HUES6 (cell line): ENCODE measurements at regions not wholly inside any gene's neighbourhood (a gene's known extent, or its start where the extent isn't known, plus 50 kb on each side); places are given as distances from the start of the nearest gene placed in this dataset.

Experiments
- H3K27ac ChIP-seq: 2 replicates; pipeline ENCODE4 v1.7.0; 2013; ENCODE audit warnings: low read depth, mild to moderate bottlenecking, low read length, inconsistent platforms
- H3K27me3 ChIP-seq: 2 replicates; pipeline ENCODE4 v1.6.1; 2013; ENCODE audit warnings: low read length; ENCODE audit not compliant: control insufficient read depth, insufficient read depth
- H3K36me3 ChIP-seq: 2 replicates; pipeline ENCODE4 v1.6.1; 2013; ENCODE audit warnings: low read length; ENCODE audit not compliant: control insufficient read depth, insufficient read depth
- H3K4me1 ChIP-seq: 2 replicates; pipeline ENCODE4 v1.6.1; 2013; ENCODE audit warnings: low read length; ENCODE audit not compliant: control insufficient read depth, insufficient read depth
- H3K4me3 ChIP-seq: 2 replicates; pipeline ENCODE4 v1.5.1; 2013; ENCODE audit warnings: low read depth, low read length
- H3K9ac ChIP-seq: one replicate; pipeline ENCODE4 v1.6.1; 2013; ENCODE audit warnings: mild to moderate bottlenecking, low read length
- H3K9me3 ChIP-seq: 2 replicates; pipeline ENCODE4 v1.6.1; 2013; ENCODE audit warnings: low read depth, low read length; ENCODE audit not compliant: control insufficient read depth, insufficient read depth

DNA sequence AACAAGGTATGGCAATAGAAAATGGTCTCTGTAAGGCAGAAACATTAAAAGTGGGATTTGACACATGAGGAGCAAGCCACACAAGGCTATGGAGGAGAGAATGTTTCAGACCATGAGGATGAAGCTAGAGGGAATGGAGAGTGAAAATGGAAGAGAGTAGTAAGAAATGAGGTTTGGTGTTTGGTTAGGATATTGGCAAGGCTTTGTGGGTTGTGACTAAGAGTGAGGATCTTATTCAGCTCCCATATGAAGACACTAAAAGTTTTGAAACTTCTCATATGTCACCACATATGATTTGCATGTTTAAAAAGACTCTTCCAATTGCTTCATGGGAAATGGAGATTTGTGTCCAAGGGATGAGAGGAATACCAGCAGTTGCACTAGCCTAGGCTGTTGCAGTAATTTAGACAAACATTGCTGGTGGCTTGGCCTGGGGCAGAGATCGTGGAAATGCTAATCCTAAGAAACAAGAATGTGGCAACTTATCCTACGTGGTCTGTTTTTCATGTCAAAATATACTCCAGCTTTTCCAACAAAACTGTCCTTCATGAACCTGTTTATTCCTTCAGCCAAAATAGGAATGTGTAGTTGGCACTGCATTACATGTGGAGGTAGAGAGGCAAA lies 749.0 kb downstream of the PDCD6IP start:
- Histone ChIP-seq H3K4me1 (no peaks in the 10 kb centered on the region), H3K4me3 (no peak overlapping the region), H3K36me3 (no peaks in the 10 kb centered on the region), H3K9ac (no peak overlapping the region), H3K9me3 (no peaks in the 10 kb centered on the region), H3K27ac (no peak overlapping the region), H3K27me3 (no peaks in the 10 kb centered on the region)

GRCh38 chr3:34567266-34567665 lies 768.8 kb downstream of the PDCD6IP start:
- Histone ChIP-seq H3K9ac (no peak overlapping the region), H3K4me3 (no peak overlapping the region), H3K27me3 (no peaks in the 10 kb centered on the region), H3K27ac (no peak overlapping the region), H3K4me1 (no peaks in the 10 kb centered on the region; the same call in 1 of the 2 replicates), H3K36me3 (no peaks in the 10 kb centered on the region), H3K9me3 (peaks cover 15% of the 10 kb centered on the region)

GRCh38 chr3:34568766-34569165 lies 770.3 kb downstream of the PDCD6IP start:
- peaks cover 8% of the 10 kb centered on the region; the same call in 1 of the 2 replicates for H3K9me3 ChIP-seq
- H3K4me3 ChIP-seq: no peak overlapping the region
- H3K4me1 ChIP-seq: no peaks in the 10 kb centered on the region; the same call in 1 of the 2 replicates
- H3K9ac ChIP-seq: no peak overlapping the region
- no peak overlapping the region for H3K27ac ChIP-seq
- H3K27me3 ChIP-seq: no peaks in the 10 kb centered on the region
- no peaks in the 10 kb centered on the region for H3K36me3 ChIP-seq

DNA sequence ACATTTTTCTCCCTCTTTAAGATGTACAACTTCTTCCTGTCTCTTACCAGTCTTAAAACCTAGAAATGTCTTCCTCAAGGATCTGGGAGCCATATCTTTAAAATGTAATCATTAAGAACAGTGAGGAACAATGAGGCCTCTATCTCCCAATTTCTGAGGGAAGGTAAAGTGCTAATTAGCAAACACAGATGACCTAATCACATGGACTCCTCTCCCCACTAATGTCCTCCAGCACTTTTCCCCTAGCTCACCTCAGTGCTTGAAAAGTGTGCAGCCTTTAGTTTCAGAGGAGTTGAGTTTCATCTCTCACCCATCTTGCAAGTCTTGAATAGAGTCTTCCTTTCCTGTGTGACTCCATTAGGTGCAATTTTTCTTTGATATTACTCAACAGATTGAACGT lies 771.0 kb downstream of the PDCD6IP start:
- H3K4me1 ChIP-seq: no peaks in the 10 kb centered on the region; the same call in 1 of the 2 replicates
- no peak overlapping the region for H3K4me3 ChIP-seq
- no peak overlapping the region for H3K9ac ChIP-seq
- H3K27me3 ChIP-seq: no peaks in the 10 kb centered on the region
- no peak overlapping the region for H3K27ac ChIP-seq
- H3K36me3 ChIP-seq: no peaks in the 10 kb centered on the region
- H3K9me3 ChIP-seq: peaks cover 8% of the 10 kb centered on the region; the same call in 1 of the 2 replicates

DNA sequence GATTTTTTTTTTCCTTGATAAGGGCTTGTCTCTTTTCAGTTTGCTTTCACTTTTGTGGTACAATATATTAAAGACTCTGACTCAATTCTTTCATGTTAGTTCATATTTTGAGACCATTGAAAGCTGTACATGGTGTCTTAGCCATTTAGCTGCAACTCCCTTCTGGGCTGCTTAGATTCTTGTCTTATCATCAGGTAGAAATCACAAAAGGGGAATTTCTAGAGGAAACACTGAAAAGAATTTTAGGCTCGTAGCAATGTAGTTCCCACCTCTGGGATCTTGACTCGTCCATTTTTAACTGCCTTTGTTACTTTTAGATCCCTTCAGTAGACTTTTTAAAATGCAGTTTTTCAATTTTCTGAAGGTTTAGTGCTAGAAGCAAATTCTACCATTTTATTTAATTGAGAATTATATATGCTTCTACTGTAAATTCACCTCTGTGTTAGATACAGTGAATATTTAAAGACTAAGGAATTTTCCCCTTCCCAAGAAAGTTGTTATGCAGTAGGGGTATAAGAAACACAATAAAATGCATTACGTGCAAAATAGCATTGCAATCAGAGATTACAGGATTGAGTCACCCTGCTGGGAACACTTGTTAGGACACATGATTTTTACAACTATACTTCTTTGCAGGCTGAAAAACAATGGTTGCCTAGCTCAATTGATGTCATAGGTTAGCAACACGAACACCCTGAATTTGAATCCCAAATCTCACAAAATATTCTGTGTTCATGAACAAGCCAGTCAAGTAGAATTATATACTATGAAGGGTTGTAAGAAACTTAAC lies 772.7 kb downstream of the PDCD6IP start:
- no peaks in the 10 kb centered on the region; the same call in 1 of the 2 replicates for H3K4me1 ChIP-seq
- H3K27me3 ChIP-seq: no peaks in the 10 kb centered on the region
- H3K9ac ChIP-seq: no peak overlapping the region
- no peak overlapping the region for H3K27ac ChIP-seq
- H3K4me3 ChIP-seq: no peak overlapping the region
- H3K9me3 ChIP-seq: no peaks in the 10 kb centered on the region
- H3K36me3 ChIP-seq: no peaks in the 10 kb centered on the region

GRCh38 chr3:34571714-34572113 lies 773.3 kb downstream of the PDCD6IP start:
- H3K9ac ChIP-seq: no peak overlapping the region
- no peaks in the 10 kb centered on the region for H3K27me3 ChIP-seq
- no peak overlapping the region for H3K27ac ChIP-seq
- no peaks in the 10 kb centered on the region; the same call in 1 of the 2 replicates for H3K4me1 ChIP-seq
- H3K36me3 ChIP-seq: no peaks in the 10 kb centered on the region
- no peak overlapping the region for H3K4me3 ChIP-seq
- H3K9me3 ChIP-seq: no peaks in the 10 kb centered on the region

GRCh38 chr3:34575776-34576175 lies 777.3 kb downstream of the PDCD6IP start:
- H3K4me3 ChIP-seq: no peak overlapping the region
- no peaks in the 10 kb centered on the region for H3K36me3 ChIP-seq
- H3K9me3 ChIP-seq: no peaks in the 10 kb centered on the region
- no peaks in the 10 kb centered on the region for H3K4me1 ChIP-seq
- H3K27ac ChIP-seq: no peak overlapping the region
- no peaks in the 10 kb centered on the region for H3K27me3 ChIP-seq
- H3K9ac ChIP-seq: no peak overlapping the region

DNA sequence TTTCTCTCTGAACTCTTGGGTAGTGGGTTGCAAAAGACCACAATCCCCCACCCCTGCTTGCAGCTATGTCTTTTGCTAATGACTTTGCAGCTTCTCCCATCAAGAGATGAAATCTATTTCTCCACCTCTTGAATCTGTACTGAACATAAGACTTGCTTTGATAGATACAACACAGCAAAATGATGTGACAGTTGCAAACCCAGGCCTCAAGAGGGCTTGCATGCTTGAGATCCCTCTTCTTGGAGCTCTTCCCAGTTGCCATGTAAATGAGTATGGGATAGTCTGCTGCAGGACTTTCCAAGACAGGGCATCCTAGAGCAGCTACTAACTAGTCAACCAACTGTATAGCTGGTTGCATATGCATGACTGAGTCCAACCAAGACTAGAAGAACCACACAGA lies 783.6 kb downstream of the PDCD6IP start:
- H3K27me3 ChIP-seq: no peaks in the 10 kb centered on the region
- no peak overlapping the region for H3K27ac ChIP-seq
- H3K9ac ChIP-seq: no peak overlapping the region
- no peak overlapping the region for H3K4me3 ChIP-seq
- no peaks in the 10 kb centered on the region for H3K36me3 ChIP-seq
- peaks cover 8% of the 10 kb centered on the region for H3K9me3 ChIP-seq
- H3K4me1 ChIP-seq: no peaks in the 10 kb centered on the region

DNA sequence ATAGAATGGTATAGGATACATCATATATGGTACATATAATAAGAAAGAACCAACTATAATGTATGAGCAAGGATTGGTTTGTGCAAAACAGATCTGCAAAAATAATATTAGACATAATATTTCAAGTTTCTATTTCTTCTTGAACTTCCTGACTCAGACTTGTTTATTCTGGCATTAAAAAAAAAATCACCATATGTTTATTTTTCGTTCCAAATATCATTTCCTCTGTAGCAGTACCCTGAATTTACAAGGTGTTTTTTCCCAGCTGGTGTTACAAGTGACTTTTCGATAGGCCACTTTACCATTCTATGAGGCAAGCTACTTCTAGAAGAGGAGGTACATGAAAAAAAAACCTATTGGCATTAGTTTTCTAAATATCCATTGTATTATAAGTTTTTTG lies 785.0 kb downstream of the PDCD6IP start:
- Histone ChIP-seq H3K27me3 (no peaks in the 10 kb centered on the region), H3K4me1 (no peaks in the 10 kb centered on the region), H3K9ac (no peak overlapping the region), H3K27ac (no peak overlapping the region), H3K36me3 (no peaks in the 10 kb centered on the region), H3K9me3 (peaks cover 18% of the 10 kb centered on the region), H3K4me3 (no peak overlapping the region)

- no peaks in the 10 kb centered on the region for H3K4me1 ChIP-seq
- H3K4me3 ChIP-seq: no peak overlapping the region
- H3K27me3 ChIP-seq: no peaks in the 10 kb centered on the region
- no peak overlapping the region for H3K27ac ChIP-seq
- H3K36me3 ChIP-seq: no peaks in the 10 kb centered on the region
- H3K9me3 ChIP-seq: peaks cover 25% of the 10 kb centered on the region
- H3K9ac ChIP-seq: no peak overlapping the region
Measured at GRCh38 chr3:34584971-34585370, 786.5 kb downstream of the PDCD6IP start.

DNA sequence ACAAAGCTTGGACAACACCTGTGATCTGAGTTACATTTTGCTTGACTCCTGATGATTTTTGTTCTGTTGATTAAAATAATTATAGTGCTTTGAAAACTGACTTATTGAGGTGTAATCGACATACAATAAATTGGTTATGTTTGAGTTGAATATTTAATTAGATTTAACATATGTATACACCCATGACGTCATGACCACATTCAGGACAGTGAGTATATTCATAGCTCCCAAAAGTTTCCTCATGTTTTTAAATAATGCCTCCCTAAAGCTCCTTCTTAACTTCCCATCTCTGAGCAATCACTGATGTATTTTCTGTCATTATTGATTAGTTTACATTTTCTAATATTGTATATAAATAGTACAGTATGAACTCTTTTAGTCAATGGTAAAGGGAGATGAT lies 801.2 kb downstream of the PDCD6IP start:
- Histone ChIP-seq H3K27ac (no peak overlapping the region), H3K9ac (no peak overlapping the region), H3K4me3 (no peak overlapping the region), H3K4me1 (no peaks in the 10 kb centered on the region), H3K27me3 (no peaks in the 10 kb centered on the region), H3K36me3 (no peaks in the 10 kb centered on the region), H3K9me3 (no peaks in the 10 kb centered on the region)
